ENCODE measurements at regions not wholly inside any gene's neighbourhood (a gene's known extent, or its start where the extent isn't known, plus 50 kb on each side); places are given as distances from the start of the nearest gene placed in this dataset.

- ATAC-seq (ENCODE audit: low read depth) (no peak), DNase-seq (no peak)
- H3K4me1 Mint-ChIP-seq, result no peaks in the 10 kb centered on the region
- POLR2A ChIA-PET, result no interaction called here
- H3K27me3 Mint-ChIP-seq, result no peaks in the 10 kb centered on the region
- intact Hi-C loops (cut with micrococcal nuclease), result no loop called here
- H3K36me3 Mint-ChIP-seq (ENCODE audit: low read depth), result no peaks in the 10 kb centered on the region
- H3K9me3 Mint-ChIP-seq, result no peaks in the 10 kb centered on the region
- CTCF ChIA-PET, result no interaction called here
- no peak for TF ChIP-seq CTCF (IDR thresholded peaks at IDR 0.05)
- no peak overlapping the region for H3K4me3 Mint-ChIP-seq
- H3K27ac Mint-ChIP-seq, result no peak overlapping the region
Measured at GRCh38 chr6:84411060-84411629, 183.7 kb upstream of the CEP162 start.

GRCh38 chr6:84409911-84410310 is 182.5 kb upstream of the CEP162 start:
- H3K27ac Mint-ChIP-seq, result no peak overlapping the region
- no peak for TF ChIP-seq CTCF (IDR thresholded peaks at IDR 0.05)
- intact Hi-C loops (cut with micrococcal nuclease), result no loop called here
- ChIA-PET POLR2A (no interaction called here), CTCF (no interaction called here)
- DNase-seq, result no peak
- H3K36me3 Mint-ChIP-seq (ENCODE audit: low read depth), result no peaks in the 10 kb centered on the region
- no peaks in the 10 kb centered on the region for H3K9me3 Mint-ChIP-seq
- H3K4me1 Mint-ChIP-seq, result no peaks in the 10 kb centered on the region
- ATAC-seq (ENCODE audit: low read depth), result no peak
- no peak overlapping the region for H3K4me3 Mint-ChIP-seq
- H3K27me3 Mint-ChIP-seq, result no peaks in the 10 kb centered on the region

GRCh38 chr6:84408028-84408427 is 180.6 kb upstream of the CEP162 start:
- ATAC-seq (ENCODE audit: low read depth) (no peak), DNase-seq (no peak)
- Mint-ChIP-seq H3K27ac (no peak overlapping the region), H3K9me3 (no peaks in the 10 kb centered on the region), H3K36me3 (ENCODE audit: low read depth) (no peaks in the 10 kb centered on the region), H3K4me1 (no peaks in the 10 kb centered on the region), H3K4me3 (no peak overlapping the region), H3K27me3 (no peaks in the 10 kb centered on the region)
- intact Hi-C loops (cut with micrococcal nuclease), result no loop called here
- ChIA-PET POLR2A (no interaction called here), CTCF (no interaction called here)
- no peak for TF ChIP-seq CTCF (IDR thresholded peaks at IDR 0.05)

GRCh38 chr6:84403545-84403944 is 176.1 kb upstream of the CEP162 start:
- H3K36me3 Mint-ChIP-seq (ENCODE audit: low read depth), result no peaks in the 10 kb centered on the region
- ATAC-seq (ENCODE audit: low read depth) (no peak), DNase-seq (no peak)
- no peak for TF ChIP-seq CTCF (IDR thresholded peaks at IDR 0.05)
- H3K4me3 Mint-ChIP-seq, result no peak overlapping the region
- no peaks in the 10 kb centered on the region for H3K4me1 Mint-ChIP-seq
- intact Hi-C loops (cut with micrococcal nuclease), result no loop called here
- CTCF ChIA-PET, result no interaction called here
- no peaks in the 10 kb centered on the region for H3K9me3 Mint-ChIP-seq
- H3K27ac Mint-ChIP-seq, result no peak overlapping the region
- no peaks in the 10 kb centered on the region for H3K27me3 Mint-ChIP-seq
- POLR2A ChIA-PET, result no interaction called here

- Mint-ChIP-seq H3K36me3 (ENCODE audit: low read depth) (no peaks in the 10 kb centered on the region), H3K4me3 (no peak overlapping the region), H3K27ac (no peak overlapping the region), H3K4me1 (no peaks in the 10 kb centered on the region), H3K9me3 (no peaks in the 10 kb centered on the region), H3K27me3 (no peaks in the 10 kb centered on the region)
- intact Hi-C loops (cut with micrococcal nuclease), result no loop called here
- CTCF ChIA-PET, result no interaction called here
- POLR2A ChIA-PET, result no interaction called here
- no peak for TF ChIP-seq CTCF (IDR thresholded peaks at IDR 0.05)
- DNase-seq, result no peak
- no peak for ATAC-seq (ENCODE audit: low read depth)
Measured at GRCh38 chr6:84399003-84399402, 171.6 kb upstream of the CEP162 start.
